Stimulated activated CD4-positive, alpha-beta T cell treated with anti-CD3 and anti-CD28 coated beads, Interleukin-2, amount 100 ng/mL, for 4 hours (primary cell): ENCODE measurements at regions not wholly inside any gene's neighbourhood (a gene's known extent, or its start where the extent isn't known, plus 50 kb on each side); places are given as distances from the start of the nearest gene placed in this dataset.

Experiments
- DNase-seq: peaks from one replicate; pipeline ENCODE4 v3.0.0-alpha.2; 2020; ENCODE audit warnings: low read depth

- DNase-seq = no peak
Measured at GRCh38 chr2:19434413-19434812, 76.0 kb upstream of the OSR1 start.

GRCh38 chr2:19426941-19427340 lies 68.5 kb upstream of the OSR1 start:
- DNase-seq = no peak

- DNase-seq = no peak
Measured at GRCh38 chr2:19426144-19426543, 67.7 kb upstream of the OSR1 start.

GRCh38 chr2:19425419-19425818 lies 67.0 kb upstream of the OSR1 start:
- DNase-seq = no peak

- no peak for DNase-seq
Measured at GRCh38 chr2:19419211-19419880, 60.9 kb upstream of the OSR1 start.

- DNase-seq = no peak
Measured at GRCh38 chr2:19416784-19417684, 58.6 kb upstream of the OSR1 start.

GRCh38 chr2:19416083-19416482 lies 57.7 kb upstream of the OSR1 start:
- DNase-seq = no peak

- DNase-seq = no peak
Measured at GRCh38 chr2:19409046-19409445, 50.6 kb upstream of the OSR1 start.

- DNase-seq = no peak
Measured at GRCh38 chr2:19408592-19408991, 50.2 kb upstream of the OSR1 start.
